K562 (cell line): ENCODE measurements at regions not wholly inside any gene's neighbourhood (a gene's known extent, or its start where the extent isn't known, plus 50 kb on each side); places are given as distances from the start of the nearest gene placed in this dataset.

Source experiments
- ATAC-seq: fragments of 200-7000 bp; cut with Tn5 transposase; 3 replicates; pipeline ENCODE4 v1.9.1; 2020; ENCODE audit warnings: moderate library complexity
- BruUV-seq: library from RNA; stranded (reverse); fragments of 400-500 nt; replicated peaks from 2 replicates; lab custom pipeline; 2021; lab: Mats Ljungman, UMichigan
- CTCF ChIA-PET: fragments of 300-600 bp; formaldehyde crosslinking; extraction: SDS; loops from one replicate; lab custom pipeline; 2021; ENCODE audit warnings: low intra/inter-chr PET ratio; lab: Yijun Ruan, JAX
- POLR2A ChIA-PET: fragments of 300-600, 350-650 bp; sonication (Branson Sonifier 250); formaldehyde crosslinking; extraction: SDS; loops from one replicate; lab custom pipeline; 2021; ENCODE audit warnings: antibody characterized with exemption, inconsistent platforms; lab: Yijun Ruan, JAX
- DNase-seq, 4 experiments: peaks; one replicate each; pipeline versions ENCODE4 v3.0.0 to v3.0.0-alpha.2; 2011 to 2018; ENCODE audit warnings: low spot score in 3 of 4, mixed read lengths in 3 of 4; ENCODE audit errors: extremely low read depth in 1 of 4
- FAIRE-seq: peaks from 2 replicates; lab custom pipeline; 2011; peaks lifted over from hg19 to GRCh38; lab: Jason Lieb, UNC
- H2AFZ ChIP-seq: 2 replicates; pipeline ENCODE4 v1.6.0; 2011; ENCODE audit warnings: low read depth, low read length, control low read depth, inconsistent platforms
- H3K27ac ChIP-seq: fragments of 200-600 bp; 3 replicates; pipeline ENCODE4 v1.8.0; 2011; ENCODE audit warnings: low read depth, mild to moderate bottlenecking, control low read depth, inconsistent platforms, low read length, moderate library complexity, mixed read lengths; ENCODE audit errors: extremely low read depth
- H3K27me3 ChIP-seq, 2 experiments: fragments of 300-600 bp in 1 of 2; 2 replicates in 1 of 2; 3 replicates in 1 of 2; pipeline versions ENCODE4 v1.6.0 to v1.8.0; 2011; ENCODE audit warnings: inconsistent platforms in 2 of 2, low read length in 2 of 2, mild to moderate bottlenecking in 1 of 2, mixed read lengths in 1 of 2, moderate library complexity in 1 of 2; ENCODE audit not compliant: control insufficient read depth in 2 of 2, insufficient read depth in 2 of 2
- H3K36me3 ChIP-seq: fragments of 300-600 bp; 3 replicates; pipeline ENCODE4 v1.8.0; 2011; ENCODE audit warnings: mild to moderate bottlenecking, low read length, inconsistent platforms; ENCODE audit not compliant: control insufficient read depth, insufficient read depth
- H3K4me1 ChIP-seq, 2 experiments: fragments of 200-600 bp in 1 of 2; replicated peaks in 1 of 2; 2 replicates in 1 of 2; 3 replicates in 1 of 2; pipeline versions ENCODE4 v1.5.1 to v1.8.0; 2011; ENCODE audit warnings: inconsistent platforms in 2 of 2, low read length in 2 of 2, mild to moderate bottlenecking in 1 of 2, mixed read lengths in 1 of 2, moderate library complexity in 1 of 2; ENCODE audit not compliant: control insufficient read depth in 2 of 2, insufficient read depth in 2 of 2
- H3K4me2 ChIP-seq: 2 replicates; pipeline ENCODE4 v1.6.1; 2011; ENCODE audit warnings: low read length, control low read depth, inconsistent platforms, mixed read lengths; ENCODE audit not compliant: insufficient read depth
- H3K4me3 ChIP-seq: fragments of 200-600 bp; sonication (generic), shearing (Covaris generic); 2 replicates; pipeline ENCODE4 v1.5.1; 2016; ENCODE audit warnings: control low read depth, inconsistent platforms
- H3K79me2 ChIP-seq: fragments of 200-600 bp; 3 replicates; pipeline ENCODE4 v1.8.0; 2011; ENCODE audit warnings: low read length, inconsistent platforms; ENCODE audit not compliant: control insufficient read depth, insufficient read depth
- H3K9ac ChIP-seq, 2 experiments: 2 replicates each; pipeline versions ENCODE4 v1.6.0 to v1.6.1; 2011; ENCODE audit warnings: low read depth in 2 of 2, low read length in 2 of 2, control low read depth in 1 of 2, inconsistent platforms in 1 of 2, mild to moderate bottlenecking in 1 of 2, mixed read lengths in 1 of 2; ENCODE audit not compliant: insufficient read depth in 1 of 2
- H3K9me1 ChIP-seq: one replicate; pipeline ENCODE4 v1.6.0; 2011; ENCODE audit warnings: inconsistent platforms, mild to moderate bottlenecking, low read length, moderate library complexity; ENCODE audit not compliant: control insufficient read depth, insufficient read depth
- H3K9me3 ChIP-seq: replicated peaks from 2 replicates; pipeline ENCODE4 v1.5.1; 2011; ENCODE audit warnings: low read depth, low read length, inconsistent platforms; ENCODE audit not compliant: control insufficient read depth, insufficient read depth
- H4K20me1 ChIP-seq: replicated peaks from 2 replicates; pipeline ENCODE4 v1.6.1; 2011; ENCODE audit warnings: low read length, inconsistent platforms, mixed read lengths; ENCODE audit not compliant: control insufficient read depth, insufficient read depth
- COPS2 ChIP-seq: fragments of 450-650 bp; conservative IDR thresholded peaks from 2 replicates; pipeline ENCODE4 v1.6.1; 2016; ENCODE audit warnings: mild to moderate bottlenecking, moderate library complexity
- DMBX1 ChIP-seq: fragments of 250-450 bp; sonication (Bioruptor Pico); IDR thresholded peaks from 2 replicates; pipeline ENCODE4 v1.8.0; 2022; ENCODE audit warnings: inconsistent platforms, mild to moderate bottlenecking, moderate library complexity, borderline replicate concordance
- ETV5 ChIP-seq: sonication (generic); formaldehyde crosslinking; IDR thresholded peaks from 2 replicates; pipeline ENCODE4 v1.4.0; 2020; ENCODE audit warnings: low read depth, mild to moderate bottlenecking, missing genetic modification reagents
- HEY1 ChIP-seq: fragments of 250-450 bp; sonication (Bioruptor Pico); IDR thresholded peaks from 2 replicates; pipeline ENCODE4 v1.5.0; 2020; ENCODE audit warnings: mild to moderate bottlenecking, moderate library complexity, borderline replicate concordance
- NFIC ChIP-seq: fragments of 450-650 bp; IDR thresholded peaks from 2 replicates; pipeline ENCODE4 v1.6.1; 2017; ENCODE audit warnings: mild to moderate bottlenecking, inconsistent platforms
- NFIX ChIP-seq: fragments of 250-450 bp; sonication (Bioruptor Pico); IDR thresholded peaks from 2 replicates; pipeline ENCODE4 v1.4.0; 2020; ENCODE audit warnings: low read depth, mild to moderate bottlenecking, moderate library complexity
- POLR2B ChIP-seq: fragments of 450-650 bp; IDR thresholded peaks from 2 replicates; pipeline ENCODE4 v1.6.1; 2018; ENCODE audit warnings: low read depth; ENCODE audit not compliant: partially characterized antibody
- SRSF3 ChIP-seq: fragments of 200-400 bp; formaldehyde crosslinking; IDR thresholded peaks from 2 replicates; pipeline ENCODE4 v1.6.1; 2016; ENCODE audit warnings: mild to moderate bottlenecking, low read length, moderate library complexity; ENCODE audit not compliant: insufficient read depth
- ZNF41 ChIP-seq: fragments of 250-450 bp; sonication (Bioruptor Pico); conservative IDR thresholded peaks from 2 replicates; pipeline ENCODE4 v1.4.0; 2020; ENCODE audit warnings: mild to moderate bottlenecking
- ZNF668 ChIP-seq: fragments of 250-450 bp; sonication (Bioruptor Pico); IDR thresholded peaks from 2 replicates; pipeline ENCODE4 v1.8.0; 2022; ENCODE audit warnings: mild to moderate bottlenecking, inconsistent platforms
- WGBS: fragments of 100-300 bp; shearing (Covaris generic); methylation state at CpG from one replicate; pipeline ENCODE4 v1.1.6; 2016; ENCODE audit warnings: low coverage, mixed read lengths; ENCODE audit not compliant: insufficient coverage; ENCODE audit errors: missing lambda C conversion rate; 5-methylcytosine and 5-hydroxymethylcytosine counted together
- in situ Hi-C: fragments of 300-500 bp; cut with MboI; formaldehyde crosslinking; loops from 4 replicates; pipeline ENCODE4 v1.15.0; 2018; ENCODE audit warnings: inconsistent platforms, mixed read lengths
- intact Hi-C: fragments of 100-400 bp; cut with micrococcal nuclease; formaldehyde crosslinking; loops from 2 replicates; pipeline ENCODE4 v1.14.2; 2022
- TF ChIP-seq, protein P1 (sequence below): fragments of 450-650 bp; IDR thresholded peaks from 2 replicates; pipeline ENCODE4 v1.6.1; 2017; ENCODE audit warnings: antibody characterized with exemption
- TF ChIP-seq, protein P2 (sequence below): fragments of 250-450 bp; sonication (Bioruptor Pico); IDR thresholded peaks from 2 replicates; pipeline ENCODE4 v1.6.1; 2021; ENCODE audit warnings: mild to moderate bottlenecking
- TF ChIP-seq, protein P3 (sequence below): sonication (generic); formaldehyde crosslinking; IDR thresholded peaks from 2 replicates; pipeline ENCODE4 v1.8.1; 2022; ENCODE audit warnings: missing genetic modification reagents
- TF ChIP-seq, protein P4 (sequence below): sonication (generic); formaldehyde crosslinking; IDR thresholded peaks from 2 replicates; pipeline ENCODE4 v1.8.0; 2022; ENCODE audit warnings: mild to moderate bottlenecking, low read depth, missing genetic modification reagents
- TF ChIP-seq, protein P5 (sequence below), 3 experiments: IDR thresholded peaks in 2 of 3; conservative IDR thresholded peaks in 1 of 3; 2 replicates each; pipeline ENCODE4 v1.5.1; 2011 to 2012; ENCODE audit warnings: low read length in 3 of 3, mild to moderate bottlenecking in 3 of 3, control low read depth in 2 of 3, improper control_type of control experiment in 1 of 3, inconsistent platforms in 1 of 3, low read depth in 1 of 3, mixed read lengths in 1 of 3, moderate library complexity in 1 of 3; ENCODE audit not compliant: insufficient read depth in 2 of 3

DNA sequence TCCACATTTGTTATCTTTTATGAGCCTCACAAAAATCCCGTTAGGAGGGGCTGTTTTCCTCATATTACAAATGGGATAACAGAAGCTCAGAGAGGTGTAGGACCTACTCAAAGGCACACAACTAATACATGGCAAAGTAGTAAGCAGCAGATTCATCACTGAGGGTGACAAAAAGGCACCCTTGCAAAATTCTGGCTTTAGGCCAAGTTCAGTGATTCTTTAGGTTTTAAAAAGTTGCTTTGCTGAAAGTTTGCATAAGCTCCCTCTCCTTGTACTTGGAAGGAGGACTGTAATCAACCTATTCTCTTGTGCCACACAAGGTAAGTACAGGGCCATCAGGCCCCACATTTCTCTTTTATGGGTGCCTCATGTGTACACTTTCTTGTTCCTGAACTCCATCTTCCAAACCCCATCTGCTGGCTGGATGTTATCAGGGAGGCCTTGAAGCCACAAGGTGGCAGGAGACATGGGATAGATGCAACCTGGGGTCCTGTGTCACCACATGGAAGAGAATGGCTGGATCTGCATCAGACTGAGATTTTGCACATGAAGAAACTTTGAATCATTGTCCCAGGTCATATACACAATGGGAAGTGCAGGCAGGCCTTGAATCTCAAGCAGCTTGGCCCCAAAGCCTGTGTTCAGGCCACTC is 311.6 kb downstream of the MSX2 start:
- no peak for TF ChIP-seq DMBX1 (CRISPR knock-in tag)
- TF ChIP-seq, protein P1, sequence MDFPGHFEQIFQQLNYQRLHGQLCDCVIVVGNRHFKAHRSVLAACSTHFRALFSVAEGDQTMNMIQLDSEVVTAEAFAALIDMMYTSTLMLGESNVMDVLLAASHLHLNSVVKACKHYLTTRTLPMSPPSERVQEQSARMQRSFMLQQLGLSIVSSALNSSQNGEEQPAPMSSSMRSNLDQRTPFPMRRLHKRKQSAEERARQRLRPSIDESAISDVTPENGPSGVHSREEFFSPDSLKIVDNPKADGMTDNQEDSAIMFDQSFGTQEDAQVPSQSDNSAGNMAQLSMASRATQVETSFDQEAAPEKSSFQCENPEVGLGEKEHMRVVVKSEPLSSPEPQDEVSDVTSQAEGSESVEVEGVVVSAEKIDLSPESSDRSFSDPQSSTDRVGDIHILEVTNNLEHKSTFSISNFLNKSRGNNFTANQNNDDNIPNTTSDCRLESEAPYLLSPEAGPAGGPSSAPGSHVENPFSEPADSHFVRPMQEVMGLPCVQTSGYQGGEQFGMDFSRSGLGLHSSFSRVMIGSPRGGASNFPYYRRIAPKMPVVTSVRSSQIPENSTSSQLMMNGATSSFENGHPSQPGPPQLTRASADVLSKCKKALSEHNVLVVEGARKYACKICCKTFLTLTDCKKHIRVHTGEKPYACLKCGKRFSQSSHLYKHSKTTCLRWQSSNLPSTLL, result no peak
- no peak for TF ChIP-seq SRSF3
- no peak for TF ChIP-seq ETV5 (CRISPR knock-in tag)
- no peak for TF ChIP-seq COPS2
- no peak for TF ChIP-seq HEY1 (CRISPR knock-in tag)
- no peak for TF ChIP-seq ZNF668
- TF ChIP-seq, protein P2, sequence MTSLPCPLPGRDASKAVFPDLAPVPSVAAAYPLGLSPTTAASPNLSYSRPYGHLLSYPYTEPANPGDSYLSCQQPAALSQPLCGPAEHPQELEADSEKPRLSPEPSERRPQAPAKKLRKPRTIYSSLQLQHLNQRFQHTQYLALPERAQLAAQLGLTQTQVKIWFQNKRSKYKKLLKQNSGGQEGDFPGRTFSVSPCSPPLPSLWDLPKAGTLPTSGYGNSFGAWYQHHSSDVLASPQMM (CRISPR knock-in tag), result no peak
- TF ChIP-seq, protein P3, sequence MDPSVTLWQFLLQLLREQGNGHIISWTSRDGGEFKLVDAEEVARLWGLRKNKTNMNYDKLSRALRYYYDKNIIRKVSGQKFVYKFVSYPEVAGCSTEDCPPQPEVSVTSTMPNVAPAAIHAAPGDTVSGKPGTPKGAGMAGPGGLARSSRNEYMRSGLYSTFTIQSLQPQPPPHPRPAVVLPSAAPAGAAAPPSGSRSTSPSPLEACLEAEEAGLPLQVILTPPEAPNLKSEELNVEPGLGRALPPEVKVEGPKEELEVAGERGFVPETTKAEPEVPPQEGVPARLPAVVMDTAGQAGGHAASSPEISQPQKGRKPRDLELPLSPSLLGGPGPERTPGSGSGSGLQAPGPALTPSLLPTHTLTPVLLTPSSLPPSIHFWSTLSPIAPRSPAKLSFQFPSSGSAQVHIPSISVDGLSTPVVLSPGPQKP (CRISPR knock-in tag), result no peak
- TF ChIP-seq ZNF41 (CRISPR knock-in tag), result no peak
- TF ChIP-seq NFIX, result peak; percentile 41; the same call in 1 of the 2 replicates
- TF ChIP-seq, protein P4, sequence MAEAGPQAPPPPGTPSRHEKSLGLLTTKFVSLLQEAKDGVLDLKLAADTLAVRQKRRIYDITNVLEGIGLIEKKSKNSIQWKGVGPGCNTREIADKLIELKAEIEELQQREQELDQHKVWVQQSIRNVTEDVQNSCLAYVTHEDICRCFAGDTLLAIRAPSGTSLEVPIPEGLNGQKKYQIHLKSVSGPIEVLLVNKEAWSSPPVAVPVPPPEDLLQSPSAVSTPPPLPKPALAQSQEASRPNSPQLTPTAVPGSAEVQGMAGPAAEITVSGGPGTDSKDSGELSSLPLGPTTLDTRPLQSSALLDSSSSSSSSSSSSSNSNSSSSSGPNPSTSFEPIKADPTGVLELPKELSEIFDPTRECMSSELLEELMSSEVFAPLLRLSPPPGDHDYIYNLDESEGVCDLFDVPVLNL (CRISPR knock-in tag), result no peak
- TF ChIP-seq, protein P5, sequence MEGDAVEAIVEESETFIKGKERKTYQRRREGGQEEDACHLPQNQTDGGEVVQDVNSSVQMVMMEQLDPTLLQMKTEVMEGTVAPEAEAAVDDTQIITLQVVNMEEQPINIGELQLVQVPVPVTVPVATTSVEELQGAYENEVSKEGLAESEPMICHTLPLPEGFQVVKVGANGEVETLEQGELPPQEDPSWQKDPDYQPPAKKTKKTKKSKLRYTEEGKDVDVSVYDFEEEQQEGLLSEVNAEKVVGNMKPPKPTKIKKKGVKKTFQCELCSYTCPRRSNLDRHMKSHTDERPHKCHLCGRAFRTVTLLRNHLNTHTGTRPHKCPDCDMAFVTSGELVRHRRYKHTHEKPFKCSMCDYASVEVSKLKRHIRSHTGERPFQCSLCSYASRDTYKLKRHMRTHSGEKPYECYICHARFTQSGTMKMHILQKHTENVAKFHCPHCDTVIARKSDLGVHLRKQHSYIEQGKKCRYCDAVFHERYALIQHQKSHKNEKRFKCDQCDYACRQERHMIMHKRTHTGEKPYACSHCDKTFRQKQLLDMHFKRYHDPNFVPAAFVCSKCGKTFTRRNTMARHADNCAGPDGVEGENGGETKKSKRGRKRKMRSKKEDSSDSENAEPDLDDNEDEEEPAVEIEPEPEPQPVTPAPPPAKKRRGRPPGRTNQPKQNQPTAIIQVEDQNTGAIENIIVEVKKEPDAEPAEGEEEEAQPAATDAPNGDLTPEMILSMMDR (IDR thresholded peaks at IDR 0.05 in 2 of 3, conservative IDR thresholded peaks at IDR 0.05 in 1 of 3; ENCODE audit: insufficient read depth in 2 of 3, low read depth in 1 of 3, low read length in 3 of 3), result peak in 2 of 3 experiments; percentile 18 to 64; a peak in 3 of 6 replicates
- no peak for TF ChIP-seq POLR2B
- TF ChIP-seq NFIC, result peak; percentile 90
- Histone ChIP-seq H3K4me2 (no peak overlapping the region), H3K9me1 (no peaks in the 10 kb centered on the region), H3K4me1 (no peaks in the 10 kb centered on the region), H3K4me3 (no peak overlapping the region), H3K9ac (no peak overlapping the region), H3K27ac (no peak overlapping the region), H3K36me3 (no peaks in the 10 kb centered on the region), H4K20me1 (no peaks in the 10 kb centered on the region), H2AFZ (no peak overlapping the region), H3K9me3 (no peaks in the 10 kb centered on the region), H3K79me2 (no peaks in the 10 kb centered on the region), H3K27me3 (no peaks in the 10 kb centered on the region; a peak in 1 of 5 replicates)
- no TSS peak for BruUV-seq
- intact Hi-C loops (no loop called here), in situ Hi-C loops (no loop called here)
- ATAC-seq (no peak), DNase-seq (peak in 1 of 4 experiments; percentile 2), FAIRE-seq (no peak)
- WGBS, result 0% methylated on average over 1 of the region's 1 CpG
- CTCF ChIA-PET, result no interaction called here
- POLR2A ChIA-PET, result interaction anchor here (1.0 kb wide), 1 partner anchor 11 kb away, joined by 3 read pairs; no protein-coding TSS in a partner anchor
